PC-3 (cell line): ENCODE measurements at regions not wholly inside any gene's neighbourhood (a gene's known extent, or its start where the extent isn't known, plus 50 kb on each side); places are given as distances from the start of the nearest gene placed in this dataset.

Experiments
- ATAC-seq: fragments of 200-7000 bp; cut with Tn5 transposase; 2 replicates; pipeline ENCODE4 v1.9.1; 2020; ENCODE audit warnings: mild to moderate bottlenecking, moderate library complexity
- BruUV-seq: library from RNA; stranded (reverse); fragments of 400-500 nt; replicated peaks from 2 replicates; lab custom pipeline; 2021; lab: Mats Ljungman, UMichigan
- CTCF ChIA-PET: fragments of 300-600 bp; sonication (Branson Sonifier 250); formaldehyde crosslinking; loops from one replicate; lab custom pipeline; 2022; ENCODE audit warnings: antibody characterized with exemption; lab: Charles Lee
- POLR2A ChIA-PET: fragments of 300-600 bp; sonication (Branson Sonifier 250); formaldehyde crosslinking; loops from one replicate; lab custom pipeline; 2022; ENCODE audit warnings: antibody characterized with exemption; ENCODE audit not compliant: unreplicated experiment; lab: Charles Lee
- DNase-seq: peaks from one replicate; pipeline ENCODE4 v3.0.0-alpha.2; 2015
- H2AFZ ChIP-seq: fragments of 300-600 bp; sonication (generic); 2 replicates; pipeline ENCODE4 v1.6.0; 2016; ENCODE audit warnings: antibody characterized with exemption, low read length
- H3F3A ChIP-seq: fragments of 300-600 bp; sonication (generic); one replicate; pipeline ENCODE4 v1.6.0; 2017; ENCODE audit warnings: antibody characterized with exemption, low read length, control low read depth, mild to moderate bottlenecking; ENCODE audit not compliant: unreplicated experiment
- H3K27ac ChIP-seq: fragments of 300-600 bp; sonication (generic); 2 replicates; pipeline ENCODE4 v1.5.1; 2016; ENCODE audit warnings: mild to moderate bottlenecking, low read length
- H3K27me3 ChIP-seq: fragments of 300-600 bp; sonication (generic); 2 replicates; pipeline ENCODE4 v1.6.1; 2016; ENCODE audit warnings: low read length, mixed read lengths
- H3K36me3 ChIP-seq: fragments of 300-600 bp; sonication (generic); 2 replicates; pipeline ENCODE4 v1.6.1; 2016; ENCODE audit warnings: low read depth, mixed run types, low read length, mixed read lengths
- H3K4me1 ChIP-seq: fragments of 300-600 bp; sonication (generic); 2 replicates; pipeline ENCODE4 v1.5.1; 2016; ENCODE audit warnings: low read length; ENCODE audit not compliant: insufficient read depth
- H3K4me2 ChIP-seq: fragments of 300-600 bp; sonication (generic); 2 replicates; pipeline ENCODE4 v1.6.0; 2016; ENCODE audit warnings: low read length
- H3K4me3 ChIP-seq: fragments of 300-600 bp; sonication (generic); 2 replicates; pipeline ENCODE4 v1.5.1; 2016; ENCODE audit warnings: mild to moderate bottlenecking, low read length, mixed read lengths
- H3K79me2 ChIP-seq: fragments of 300-600 bp; sonication (generic); 2 replicates; pipeline ENCODE4 v1.6.1; 2017; ENCODE audit warnings: low read length, mixed read lengths
- H3K9ac ChIP-seq: fragments of 300-600 bp; sonication (generic); 2 replicates; pipeline ENCODE4 v1.6.0; 2016; ENCODE audit warnings: mild to moderate bottlenecking, low read length
- H3K9me2 ChIP-seq: fragments of 300-600 bp; sonication (generic); replicated peaks from 2 replicates; pipeline ENCODE4 v1.6.1; 2016; ENCODE audit warnings: mixed run types, low read length, mixed read lengths
- H3K9me3 ChIP-seq: fragments of 300-600 bp; sonication (generic); 2 replicates; pipeline ENCODE4 v1.6.1; 2016; ENCODE audit warnings: low read length, mixed read lengths
- H4K20me1 ChIP-seq: fragments of 300-600 bp; sonication (generic); 2 replicates; pipeline ENCODE4 v1.6.1; 2016; ENCODE audit warnings: low read length, mixed read lengths
- CTCF ChIP-seq: fragments of 300-600 bp; sonication (generic); conservative IDR thresholded peaks from 2 replicates; pipeline ENCODE4 v1.5.1; 2017; ENCODE audit warnings: antibody characterized with exemption, low read depth, mild to moderate bottlenecking, low read length
- EZH2 ChIP-seq: fragments of 300-600 bp; sonication (generic); IDR thresholded peaks from one replicate; pipeline ENCODE4 v1.6.1; 2017; ENCODE audit warnings: antibody characterized with exemption, mild to moderate bottlenecking, low read length; ENCODE audit not compliant: unreplicated experiment
- EZH2phosphoT487 ChIP-seq: fragments of 300-600 bp; sonication (generic); IDR thresholded peaks from 2 replicates; pipeline ENCODE4 v1.6.1; 2018; ENCODE audit warnings: mild to moderate bottlenecking, antibody characterized with exemption, low read length, borderline replicate concordance
- intact Hi-C: fragments of 100-400 bp; cut with micrococcal nuclease; formaldehyde crosslinking; loops from 2 replicates; pipeline ENCODE4 v1.9.0; 2023

- POLR2A ChIA-PET: no interaction called here
- ATAC-seq: no peak
- H3K4me1 ChIP-seq: no peaks in the 10 kb centered on the region
Observed at GRCh38 chr12:97659117-97659880, 196.7 kb downstream of the RMST start.

GRCh38 chr12:97666263-97666662, 203.7 kb downstream of the RMST start:
- Histone ChIP-seq H3K79me2 (no peaks in the 10 kb centered on the region), H3K9me3 (no peaks in the 10 kb centered on the region), H3K9ac (no peak overlapping the region), H2AFZ (no peak overlapping the region), H3K4me1 (no peaks in the 10 kb centered on the region), H3F3A (no peaks in the 10 kb centered on the region), H3K9me2 (no peaks in the 10 kb centered on the region), H3K4me2 (no peak overlapping the region), H3K27me3 (peaks cover 12% of the 10 kb centered on the region; the same call in 1 of the 2 replicates), H3K27ac (no peak overlapping the region), H3K4me3 (no peak overlapping the region), H4K20me1 (no peaks in the 10 kb centered on the region), H3K36me3 (no peaks in the 10 kb centered on the region)
- CTCF ChIA-PET: no interaction called here
- POLR2A ChIA-PET: no interaction called here
- ATAC-seq (no peak), DNase-seq (no peak)
- intact Hi-C loops: no loop called here
- TF ChIP-seq EZH2phosphoT487 (no peak), EZH2 (no peak), CTCF (no peak)
- BruUV-seq: no TSS peak

More at GRCh38 chr12:97659117-97659880, 196.7 kb downstream of the RMST start:
- no peak overlapping the region for H2AFZ ChIP-seq
- H3K9me2 ChIP-seq: no peaks in the 10 kb centered on the region
- H3K4me3 ChIP-seq: no peak overlapping the region
- no peak for DNase-seq
- TF ChIP-seq EZH2phosphoT487 (no peak), EZH2 (no peak), CTCF (no peak)
- no peaks in the 10 kb centered on the region for H3K79me2 ChIP-seq
- intact Hi-C loops: no loop called here
- H3K4me2 ChIP-seq: no peak overlapping the region
- H3K36me3 ChIP-seq: no peaks in the 10 kb centered on the region
- H3K27me3 ChIP-seq: peaks cover 17% of the 10 kb centered on the region
- H4K20me1 ChIP-seq: no peaks in the 10 kb centered on the region
- no peaks in the 10 kb centered on the region for H3K9me3 ChIP-seq
- no peak overlapping the region for H3K9ac ChIP-seq
- no peak overlapping the region for H3K27ac ChIP-seq
- no peaks in the 10 kb centered on the region for H3F3A ChIP-seq
- no TSS peak for BruUV-seq
- CTCF ChIA-PET: no interaction called here

DNA sequence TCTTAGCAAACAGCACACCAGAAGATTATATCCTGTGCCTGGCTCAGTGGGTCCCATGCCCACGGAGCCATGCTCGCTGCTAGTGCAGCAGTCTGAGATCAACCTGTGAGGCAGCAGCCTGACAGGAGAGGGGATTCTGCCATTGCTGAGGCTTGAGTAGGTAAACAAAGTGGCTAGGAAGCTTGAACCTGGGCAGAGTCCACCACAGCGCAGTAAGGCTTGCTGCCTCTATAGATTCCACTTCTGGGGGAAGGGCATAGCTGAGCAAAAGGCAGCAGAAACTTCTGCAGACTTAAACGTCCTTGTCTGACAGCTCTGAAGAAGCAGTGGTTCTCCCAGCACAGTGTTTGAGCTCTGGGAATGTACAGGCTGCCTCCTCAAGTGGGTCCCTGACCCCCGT, 210.3 kb downstream of the RMST start:
- TF ChIP-seq CTCF: no peak
- Histone ChIP-seq H3K4me2 (no peak overlapping the region), H3F3A (no peaks in the 10 kb centered on the region), H3K9ac (no peak overlapping the region), H3K27me3 (peaks cover 9% of the 10 kb centered on the region; the same call in 1 of the 2 replicates), H3K4me3 (no peak overlapping the region), H3K9me2 (no peaks in the 10 kb centered on the region), H3K4me1 (no peaks in the 10 kb centered on the region), H3K27ac (no peak overlapping the region), H4K20me1 (no peaks in the 10 kb centered on the region), H3K36me3 (no peaks in the 10 kb centered on the region), H3K9me3 (no peaks in the 10 kb centered on the region), H2AFZ (no peak overlapping the region), H3K79me2 (no peaks in the 10 kb centered on the region)
- ATAC-seq (no peak), DNase-seq (no peak)
- no TSS peak for BruUV-seq
- ChIA-PET POLR2A (no interaction called here), CTCF (no interaction called here)
- intact Hi-C loops: no loop called here
